ENCODE measurements at regions not wholly inside any gene's neighbourhood (a gene's known extent, or its start where the extent isn't known, plus 50 kb on each side); places are given as distances from the start of the nearest gene placed in this dataset.

DNA sequence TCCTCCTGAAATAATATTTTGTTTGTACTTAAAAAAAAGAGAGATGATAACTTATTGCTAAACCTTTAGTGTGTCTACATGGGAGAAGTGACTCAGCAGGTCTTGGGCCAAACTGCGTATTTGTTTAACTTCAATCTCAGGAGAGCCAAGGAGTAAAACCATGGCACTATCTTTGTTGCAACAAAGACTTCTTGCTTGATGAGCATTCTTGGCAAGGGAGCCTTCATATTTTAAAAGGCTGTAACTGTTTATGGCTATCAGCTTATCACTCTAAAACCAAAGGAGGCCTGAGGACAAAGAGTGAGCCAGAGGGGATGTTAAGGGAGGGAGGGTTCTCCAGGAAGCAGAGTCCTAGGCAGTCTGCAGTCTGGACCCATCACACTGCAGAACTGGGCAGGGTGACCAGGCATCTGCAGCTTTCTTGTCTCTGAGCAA lies 216.2 kb upstream of the S1PR3 start:
- H3K27ac ChIP-seq (replicated peaks) = peak overlapping the region; percentile 77
- DNase-seq = no peak
- H3K4me1 ChIP-seq = peaks cover 46% of the 10 kb centered on the region
- TF ChIP-seq, protein P1, sequence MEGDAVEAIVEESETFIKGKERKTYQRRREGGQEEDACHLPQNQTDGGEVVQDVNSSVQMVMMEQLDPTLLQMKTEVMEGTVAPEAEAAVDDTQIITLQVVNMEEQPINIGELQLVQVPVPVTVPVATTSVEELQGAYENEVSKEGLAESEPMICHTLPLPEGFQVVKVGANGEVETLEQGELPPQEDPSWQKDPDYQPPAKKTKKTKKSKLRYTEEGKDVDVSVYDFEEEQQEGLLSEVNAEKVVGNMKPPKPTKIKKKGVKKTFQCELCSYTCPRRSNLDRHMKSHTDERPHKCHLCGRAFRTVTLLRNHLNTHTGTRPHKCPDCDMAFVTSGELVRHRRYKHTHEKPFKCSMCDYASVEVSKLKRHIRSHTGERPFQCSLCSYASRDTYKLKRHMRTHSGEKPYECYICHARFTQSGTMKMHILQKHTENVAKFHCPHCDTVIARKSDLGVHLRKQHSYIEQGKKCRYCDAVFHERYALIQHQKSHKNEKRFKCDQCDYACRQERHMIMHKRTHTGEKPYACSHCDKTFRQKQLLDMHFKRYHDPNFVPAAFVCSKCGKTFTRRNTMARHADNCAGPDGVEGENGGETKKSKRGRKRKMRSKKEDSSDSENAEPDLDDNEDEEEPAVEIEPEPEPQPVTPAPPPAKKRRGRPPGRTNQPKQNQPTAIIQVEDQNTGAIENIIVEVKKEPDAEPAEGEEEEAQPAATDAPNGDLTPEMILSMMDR (IDR thresholded peaks at IDR 0.05; ENCODE audit: borderline replicate concordance) = no peak
- H3K27me3 ChIP-seq (ENCODE audit: low read depth) = no peaks in the 10 kb centered on the region
- no peaks in the 10 kb centered on the region for H3K9me3 ChIP-seq (replicated peaks)
- H3K4me3 ChIP-seq = no peak overlapping the region
- H3K36me3 ChIP-seq = no peaks in the 10 kb centered on the region
- intact Hi-C loops (cut with micrococcal nuclease) = no loop called here

DNA sequence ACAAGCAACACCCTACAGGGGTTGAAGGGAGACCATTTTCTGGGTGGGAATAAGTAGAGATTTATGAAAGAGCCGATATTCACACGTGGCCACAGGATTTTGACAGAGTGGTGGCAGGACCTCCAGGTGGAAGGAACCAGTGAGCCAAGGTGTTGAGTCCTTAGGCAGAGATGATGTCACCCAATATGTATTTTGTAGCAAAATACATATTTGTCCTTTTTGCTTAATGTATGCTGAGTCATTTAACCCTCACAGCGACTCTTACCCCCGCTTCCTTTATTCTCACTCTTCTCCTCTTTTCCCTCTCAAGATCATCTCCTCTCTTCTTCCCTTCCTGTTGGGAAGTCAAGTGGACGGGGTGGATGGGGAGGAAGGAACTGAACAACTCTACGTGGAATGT lies 215.7 kb upstream of the S1PR3 start:
- no peak overlapping the region for H3K4me3 ChIP-seq
- no peak for DNase-seq
- H3K27me3 ChIP-seq (ENCODE audit: low read depth) = no peaks in the 10 kb centered on the region
- peaks cover 46% of the 10 kb centered on the region for H3K4me1 ChIP-seq
- intact Hi-C loops (cut with micrococcal nuclease) = no loop called here
- no peaks in the 10 kb centered on the region for H3K36me3 ChIP-seq
- peak overlapping the region; percentile 77 for H3K27ac ChIP-seq (replicated peaks)
- H3K9me3 ChIP-seq (replicated peaks) = no peaks in the 10 kb centered on the region
- TF ChIP-seq, protein P1 (IDR thresholded peaks at IDR 0.05; ENCODE audit: borderline replicate concordance) = no peak

DNA sequence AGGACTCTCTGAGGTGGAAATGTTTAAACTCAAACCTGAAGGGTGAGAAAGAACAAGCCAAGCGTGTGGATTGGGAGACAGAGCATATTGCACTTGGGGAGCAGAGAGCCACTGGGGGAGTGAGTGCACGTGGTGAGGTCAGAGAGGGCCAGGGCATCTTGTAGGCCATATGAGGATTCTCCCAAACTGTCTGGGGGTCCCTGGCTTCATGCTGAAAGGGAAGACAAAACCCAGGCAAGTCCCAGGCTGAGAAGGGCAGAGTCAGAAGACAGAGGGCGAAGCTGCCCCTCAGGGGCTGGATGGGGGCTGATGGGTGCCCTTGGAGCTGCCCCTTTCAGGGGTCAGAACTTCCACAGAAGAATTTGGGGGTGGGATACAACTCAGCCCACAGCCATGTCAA lies 215.3 kb upstream of the S1PR3 start:
- no peak for DNase-seq
- peaks cover 49% of the 10 kb centered on the region for H3K4me1 ChIP-seq
- peak overlapping the region; percentile 77 for H3K27ac ChIP-seq (replicated peaks)
- intact Hi-C loops (cut with micrococcal nuclease) = no loop called here
- H3K36me3 ChIP-seq = no peaks in the 10 kb centered on the region
- no peaks in the 10 kb centered on the region for H3K9me3 ChIP-seq (replicated peaks)
- TF ChIP-seq, protein P1 (IDR thresholded peaks at IDR 0.05; ENCODE audit: borderline replicate concordance) = no peak
- H3K27me3 ChIP-seq (ENCODE audit: low read depth) = no peaks in the 10 kb centered on the region
- no peak overlapping the region for H3K4me3 ChIP-seq

DNA sequence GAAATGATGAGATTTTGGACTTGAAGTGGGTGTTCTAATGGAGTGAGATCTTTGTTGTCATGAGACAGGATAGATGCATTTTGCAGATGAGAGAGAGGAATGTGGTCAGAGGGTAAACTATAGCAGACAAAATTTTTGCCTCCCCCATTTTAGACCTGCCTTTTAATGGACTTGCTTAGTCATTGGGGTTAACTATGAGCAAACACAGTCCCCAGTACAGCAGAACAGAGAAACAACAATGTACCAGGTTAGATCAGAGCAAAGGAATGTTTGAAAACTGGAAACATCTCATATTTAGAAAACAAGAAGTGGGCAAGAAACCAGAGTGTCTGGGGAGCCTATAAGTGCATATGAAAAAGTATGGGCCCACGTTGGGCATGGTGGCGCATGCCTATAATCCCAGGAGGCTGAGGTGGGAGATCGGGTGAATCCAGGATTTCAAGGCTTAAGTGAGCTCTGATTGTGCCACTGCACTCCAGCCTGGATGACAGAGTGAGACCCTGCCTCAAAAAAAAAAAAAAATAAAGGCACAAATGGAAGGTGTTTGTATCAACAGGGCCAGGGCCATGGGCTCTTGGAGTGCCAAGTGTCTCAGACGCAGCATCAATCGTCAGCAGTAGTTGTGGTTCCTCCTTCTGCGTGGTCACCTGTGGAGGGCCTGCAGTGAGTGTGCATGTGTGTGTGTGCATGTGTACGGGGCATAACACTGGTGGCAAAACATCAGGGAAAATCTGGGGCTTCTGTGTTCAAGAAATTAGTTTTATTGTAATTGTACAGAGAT lies 214.4 kb upstream of the S1PR3 start:
- H3K27ac ChIP-seq (replicated peaks) = peak overlapping the region; percentile 77
- TF ChIP-seq, protein P1 (IDR thresholded peaks at IDR 0.05; ENCODE audit: borderline replicate concordance) = no peak
- no peaks in the 10 kb centered on the region for H3K36me3 ChIP-seq
- peaks cover 59% of the 10 kb centered on the region for H3K4me1 ChIP-seq
- DNase-seq = no peak
- H3K27me3 ChIP-seq (ENCODE audit: low read depth) = no peaks in the 10 kb centered on the region
- no peak overlapping the region for H3K4me3 ChIP-seq
- intact Hi-C loops (cut with micrococcal nuclease) = no loop called here
- H3K9me3 ChIP-seq (replicated peaks) = no peaks in the 10 kb centered on the region

DNA sequence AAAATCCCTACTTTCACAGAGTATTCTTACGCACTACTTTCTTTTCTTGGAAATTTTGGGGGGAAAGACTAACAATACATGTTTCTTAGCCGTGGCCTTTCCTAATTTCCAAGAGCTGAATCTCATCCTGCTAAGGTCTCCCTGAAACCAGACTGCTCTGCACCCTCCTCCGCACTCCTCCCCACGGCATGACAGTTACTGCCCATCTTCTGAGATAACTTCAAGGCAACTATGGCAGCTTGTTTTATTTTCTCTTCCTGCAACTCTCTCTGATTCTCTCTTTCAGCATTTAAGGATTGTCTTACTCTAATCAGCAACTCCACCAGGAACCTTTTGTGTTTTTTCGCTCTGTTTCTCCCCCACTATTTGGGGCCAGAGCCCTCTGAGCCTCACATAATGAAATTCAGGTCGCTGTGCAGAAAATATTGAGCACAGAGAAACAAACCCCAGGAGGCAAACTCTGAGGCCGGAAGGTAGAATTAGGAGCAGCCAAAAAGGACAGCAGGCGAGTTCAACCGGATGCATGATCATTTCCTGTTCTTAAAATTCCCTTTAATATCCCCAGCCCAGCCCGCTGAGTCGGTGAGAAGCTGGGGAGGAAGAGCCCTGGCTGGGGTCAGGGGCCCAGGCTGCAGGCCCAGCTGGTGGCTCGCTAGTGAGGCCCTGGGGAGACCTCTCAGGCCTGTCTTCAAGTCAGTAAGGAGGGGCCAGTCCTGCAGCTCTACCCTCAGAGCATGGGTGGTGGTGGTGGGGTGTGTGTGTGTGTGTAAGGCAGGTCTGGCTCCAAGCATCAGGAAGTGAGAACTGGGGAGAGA lies 213.6 kb upstream of the S1PR3 start:
- Histone ChIP-seq H3K36me3 (no peaks in the 10 kb centered on the region), H3K4me3 (no peak overlapping the region), H3K4me1 (peaks cover 67% of the 10 kb centered on the region), H3K9me3 (replicated peaks) (no peaks in the 10 kb centered on the region), H3K27me3 (ENCODE audit: low read depth) (no peaks in the 10 kb centered on the region), H3K27ac (replicated peaks) (peak overlapping the region; percentile 77)
- DNase-seq = peak; percentile 64
- intact Hi-C loops (cut with micrococcal nuclease) = no loop called here
- TF ChIP-seq, protein P1 (IDR thresholded peaks at IDR 0.05; ENCODE audit: borderline replicate concordance) = no peak
